H1 (cell line): ENCODE measurements at regions not wholly inside any gene's neighbourhood (a gene's known extent, or its start where the extent isn't known, plus 50 kb on each side); places are given as distances from the start of the nearest gene placed in this dataset.
A peak's percentile ranks its signal among the peaks of the same experiment; 100 is the strongest.

Source experiments
- CTCF ChIA-PET: fragments of 300-600 bp; sonication (Branson Sonifier 250); formaldehyde crosslinking; loops from one replicate; lab custom pipeline; 2021; ENCODE audit not compliant: partially characterized antibody; lab: Charles Lee
- POLR2A ChIA-PET: fragments of 300-600 bp; sonication (Branson Sonifier 250); formaldehyde crosslinking; loops from one replicate; lab custom pipeline; 2021; ENCODE audit warnings: inconsistent platforms; ENCODE audit not compliant: partially characterized antibody; lab: Charles Lee
- DNase-seq, 2 experiments: peaks; one replicate each; pipeline versions ENCODE4 v3.0.0 to v3.0.0-alpha.2; 2010 to 2022; ENCODE audit warnings: low spot score in 2 of 2, low read depth in 1 of 2, mixed read lengths in 1 of 2
- FAIRE-seq: peaks from 2 replicates; lab custom pipeline; 2011; peaks lifted over from hg19 to GRCh38; lab: Jason Lieb, UNC
- H2AFZ ChIP-seq: 2 replicates; pipeline ENCODE4 v1.8.1; 2012; ENCODE audit warnings: low read length, inconsistent platforms
- H2AK5ac ChIP-seq: 2 replicates; pipeline ENCODE4 v1.6.1; 2013; ENCODE audit warnings: low read depth, low read length
- H2BK120ac ChIP-seq: replicated peaks from 2 replicates; pipeline ENCODE3; 2013; ENCODE audit warnings: low read depth, low read length, inconsistent platforms
- H2BK12ac ChIP-seq: 2 replicates; pipeline ENCODE4 v1.6.1; 2013; ENCODE audit warnings: low read depth, low read length
- H2BK15ac ChIP-seq: 2 replicates; pipeline ENCODE4 v1.6.1; 2013; ENCODE audit warnings: low read length
- H2BK20ac ChIP-seq: 2 replicates; pipeline ENCODE4 v1.6.1; 2013; ENCODE audit warnings: low read length
- H2BK5ac ChIP-seq: 2 replicates; pipeline ENCODE4 v1.6.1; 2013; ENCODE audit warnings: low read depth, low read length
- H3K14ac ChIP-seq: 2 replicates; pipeline ENCODE4 v1.6.1; 2013; ENCODE audit warnings: inconsistent platforms; ENCODE audit not compliant: insufficient read length
- H3K18ac ChIP-seq: 2 replicates; pipeline ENCODE4 v1.6.1; 2013; ENCODE audit warnings: low read length; ENCODE audit errors: extremely low read depth
- H3K23ac ChIP-seq: 2 replicates; pipeline ENCODE4 v1.6.1; 2013; ENCODE audit warnings: inconsistent platforms; ENCODE audit not compliant: insufficient read length
- H3K23me2 ChIP-seq: 2 replicates; pipeline ENCODE4 v1.6.1; 2013; ENCODE audit warnings: low read depth, low read length
- H3K27ac ChIP-seq: 2 replicates; pipeline ENCODE4 v1.6.1; 2011; ENCODE audit warnings: low read depth, low read length, inconsistent platforms
- H3K27me3 ChIP-seq, 4 experiments: replicated peaks in 1 of 4; 1 replicate in 1 of 4; 2 replicates in 3 of 4; pipeline versions ENCODE4 v1.6.1 to v1.8.1; 2011 to 2013; ENCODE audit warnings: low read length in 3 of 4, mild to moderate bottlenecking in 3 of 4, inconsistent platforms in 2 of 4, mixed read lengths in 2 of 4, moderate library complexity in 1 of 4; ENCODE audit not compliant: control insufficient read depth in 3 of 4, insufficient read depth in 3 of 4; ENCODE audit errors: extremely low read depth in 1 of 4
- H3K36me3 ChIP-seq, 4 experiments: 2 replicates each; pipeline versions ENCODE4 v1.6.1 to v1.8.1; 2011 to 2013; ENCODE audit warnings: mild to moderate bottlenecking in 4 of 4, low read length in 3 of 4, moderate library complexity in 2 of 4, control low read depth in 1 of 4, inconsistent platforms in 1 of 4; ENCODE audit not compliant: insufficient read depth in 4 of 4, control insufficient read depth in 2 of 4
- H3K4ac ChIP-seq: replicated peaks from 2 replicates; pipeline ENCODE3; 2013; ENCODE audit warnings: low read length, low read depth, mixed read lengths, inconsistent platforms; ENCODE audit not compliant: insufficient read length
- H3K4me1 ChIP-seq, 4 experiments: replicated peaks in 1 of 4; 1 replicate in 1 of 4; 2 replicates in 3 of 4; pipeline versions ENCODE4 v1.6.1 to v1.8.1; 2011 to 2013; ENCODE audit warnings: low read length in 3 of 4, inconsistent platforms in 2 of 4, mixed read lengths in 1 of 4; ENCODE audit not compliant: insufficient read depth in 4 of 4, control insufficient read depth in 3 of 4
- H3K4me2 ChIP-seq, 2 experiments: 2 replicates each; pipeline versions ENCODE4 v1.6.1 to v1.8.1; 2011 to 2013; ENCODE audit warnings: low read depth in 2 of 2, low read length in 2 of 2, control low read depth in 1 of 2, inconsistent platforms in 1 of 2, mild to moderate bottlenecking in 1 of 2; ENCODE audit not compliant: insufficient read depth in 1 of 2
- H3K4me3 ChIP-seq, 4 experiments: fragments of 200-600, 300-600 bp in 1 of 4; sonication (generic), shearing (Covaris generic), sonication (Bioruptor Twin) in 1 of 4; 2 replicates each; pipeline versions ENCODE4 v1.5.1 to v1.8.1; 2011 to 2016; ENCODE audit warnings: low read length in 4 of 4, low read depth in 3 of 4, control low read depth in 2 of 4, inconsistent platforms in 2 of 4, mild to moderate bottlenecking in 2 of 4, mixed read lengths in 1 of 4, moderate library complexity in 1 of 4; ENCODE audit not compliant: insufficient read depth in 2 of 4; ENCODE audit errors: extremely low read depth in 1 of 4
- H3K56ac ChIP-seq: replicated peaks from 2 replicates; pipeline ENCODE3; 2013; ENCODE audit warnings: low read depth, mild to moderate bottlenecking, mixed read lengths, low read length, inconsistent platforms; ENCODE audit not compliant: insufficient read length
- H3K79me1 ChIP-seq: 2 replicates; pipeline ENCODE4 v1.6.1; 2013; ENCODE audit warnings: low read depth, low read length, control low read depth
- H3K79me2 ChIP-seq, 2 experiments: 2 replicates each; pipeline versions ENCODE4 v1.6.1 to v1.8.1; 2012 to 2013; ENCODE audit warnings: low read length in 2 of 2, mild to moderate bottlenecking in 2 of 2, inconsistent platforms in 1 of 2; ENCODE audit not compliant: insufficient read depth in 2 of 2, control insufficient read depth in 1 of 2
- H3K9ac ChIP-seq, 4 experiments: replicated peaks in 1 of 4; 1 replicate in 1 of 4; 2 replicates in 3 of 4; pipeline versions ENCODE4 v1.6.1 to v1.8.1; 2011 to 2013; ENCODE audit warnings: low read depth in 3 of 4, low read length in 3 of 4, control low read depth in 2 of 4, mild to moderate bottlenecking in 2 of 4, moderate library complexity in 2 of 4, inconsistent platforms in 1 of 4; ENCODE audit errors: extremely low read depth in 1 of 4
- H3K9me3 ChIP-seq, 2 experiments: 2 replicates each; pipeline versions ENCODE4 v1.6.1 to v1.8.1; 2012 to 2013; ENCODE audit warnings: mild to moderate bottlenecking in 2 of 2, moderate library complexity in 2 of 2, control low read depth in 1 of 2, inconsistent platforms in 1 of 2, low read depth in 1 of 2, low read length in 1 of 2, mixed read lengths in 1 of 2; ENCODE audit not compliant: insufficient read depth in 2 of 2
- H4K20me1 ChIP-seq, 2 experiments: replicated peaks in 1 of 2; 2 replicates each; pipeline versions ENCODE3 to v1.8.1; 2011 to 2013; ENCODE audit warnings: inconsistent platforms in 2 of 2, low read length in 2 of 2, mild to moderate bottlenecking in 1 of 2; ENCODE audit not compliant: insufficient read depth in 2 of 2, control insufficient read depth in 1 of 2
- H4K5ac ChIP-seq: 2 replicates; pipeline ENCODE4 v1.6.1; 2013; ENCODE audit warnings: low read length, low read depth, mixed read lengths, inconsistent platforms; ENCODE audit not compliant: insufficient read length
- H4K8ac ChIP-seq: 2 replicates; pipeline ENCODE4 v1.8.0; 2013; ENCODE audit warnings: mild to moderate bottlenecking, moderate library complexity, low read length, inconsistent platforms; ENCODE audit not compliant: insufficient read depth; ENCODE audit errors: extremely low read depth
- H4K91ac ChIP-seq: replicated peaks from 2 replicates; pipeline ENCODE3; 2013; ENCODE audit warnings: low read length, mixed read lengths, inconsistent platforms; ENCODE audit not compliant: insufficient read length
- BACH1 ChIP-seq: IDR thresholded peaks from 2 replicates; pipeline ENCODE4 v1.6.1; 2012; ENCODE audit warnings: low read length, improper control_type of control experiment
- CBX5 ChIP-seq: fragments of 300-800, 300-1000 bp; sonication (generic); IDR thresholded peaks from 2 replicates; pipeline ENCODE4 v1.7.1; 2016; ENCODE audit warnings: antibody characterized with exemption, low read length, low read depth
- CBX8 ChIP-seq: fragments of 300-800, 300-1000 bp; sonication (generic); IDR thresholded peaks from 2 replicates; pipeline ENCODE4 v1.7.1; 2016; ENCODE audit warnings: low read depth, low read length, borderline replicate concordance
- E2F6 ChIP-seq: IDR thresholded peaks from 2 replicates; pipeline ENCODE4 v1.6.1; 2012; ENCODE audit warnings: inconsistent platforms
- EZH2 ChIP-seq: fragments of 200-600 bp; sonication (generic); IDR thresholded peaks from 2 replicates; pipeline ENCODE4 v1.7.1; 2012; ENCODE audit warnings: low read depth, mild to moderate bottlenecking, moderate library complexity, low read length, inconsistent platforms; ENCODE audit not compliant: severe bottlenecking
- JUND ChIP-seq: IDR thresholded peaks from 2 replicates; pipeline ENCODE4 v1.6.1; 2011; ENCODE audit warnings: mild to moderate bottlenecking, improper control_type of control experiment, low read length
- KDM1A ChIP-seq: fragments of 200-600, 300-600 bp; sonication (generic); IDR thresholded peaks from 2 replicates; pipeline ENCODE4 v1.7.1; 2016; ENCODE audit warnings: mild to moderate bottlenecking, low read length, borderline replicate concordance
- MAFK ChIP-seq: IDR thresholded peaks from 2 replicates; pipeline ENCODE4 v1.6.1; 2012; ENCODE audit warnings: low read depth, mild to moderate bottlenecking, improper control_type of control experiment, low read length
- NANOG ChIP-seq: IDR thresholded peaks from 2 replicates; pipeline ENCODE4 v1.6.1; 2011; ENCODE audit warnings: low read length, low read depth, mild to moderate bottlenecking, inconsistent platforms; ENCODE audit not compliant: insufficient read depth, poor library complexity, severe bottlenecking
- POU5F1 ChIP-seq: IDR thresholded peaks from 2 replicates; pipeline ENCODE4 v1.6.1; 2011; ENCODE audit warnings: low read depth, mild to moderate bottlenecking, low read length, moderate library complexity
- RAD21 ChIP-seq, 2 experiments: IDR thresholded peaks in 1 of 2; conservative IDR thresholded peaks in 1 of 2; 2 replicates each; pipeline ENCODE4 v1.6.1; 2011; ENCODE audit warnings: low read depth in 2 of 2, low read length in 2 of 2, improper control_type of control experiment in 1 of 2, inconsistent platforms in 1 of 2, mild to moderate bottlenecking in 1 of 2, moderate library complexity in 1 of 2
- RNF2 ChIP-seq: fragments of 200-900, 300-1000 bp; sonication (generic); IDR thresholded peaks from 2 replicates; pipeline ENCODE4 v1.7.1; 2016; ENCODE audit warnings: borderline replicate concordance, low read depth, mild to moderate bottlenecking, antibody characterized with exemption, low read length; ENCODE audit not compliant: poor library complexity, severe bottlenecking; ENCODE audit errors: missing control alignments
- ZNF274 ChIP-seq: IDR thresholded peaks from 2 replicates; pipeline ENCODE4 v1.7.0; 2012; ENCODE audit warnings: low read length, borderline replicate concordance; ENCODE audit errors: extremely low read depth
- WGBS, 2 experiments: shearing (Covaris generic) in 1 of 2; methylation state at CpG; one replicate each; pipeline versions ENCODE4 v1.1.6 to v1.1.7; 2013 to 2015; ENCODE audit warnings: low lambda C conversion rate in 2 of 2, mixed read lengths in 2 of 2, inconsistent platforms in 1 of 2, low coverage in 1 of 2, missing lambda C conversion rate in 1 of 2; ENCODE audit not compliant: insufficient replicate concordance in 2 of 2, insufficient coverage in 1 of 2, insufficient read length in 1 of 2; ENCODE audit errors: extremely low coverage in 1 of 2, missing lambda C conversion rate in 1 of 2; 5-methylcytosine and 5-hydroxymethylcytosine counted together

- Histone ChIP-seq H3K79me1 (no peaks in the 10 kb centered on the region), H4K20me1 (no peaks in the 10 kb centered on the region), H3K27ac (no peak overlapping the region), H3K4ac (peak overlapping the region; percentile 58), H2BK5ac (no peak overlapping the region), H3K79me2 (no peaks in the 10 kb centered on the region), H4K8ac (no peak overlapping the region; the same call in 1 of the 2 replicates), H3K36me3 (no peaks in the 10 kb centered on the region), H2AK5ac (no peak overlapping the region), H3K9me3 (no peaks in the 10 kb centered on the region), H3K56ac (no peak overlapping the region), H3K9ac (no peak overlapping the region), H3K23me2 (no peaks in the 10 kb centered on the region), H3K4me3 (no peak overlapping the region), H2BK12ac (peak overlapping the region; percentile 42; the same call in 1 of the 2 replicates), H3K4me1 (peaks cover 8 to 17% (median 14%) of the 10 kb centered on the region in 4 experiments), H2BK15ac (no peak overlapping the region), H4K5ac (no peak overlapping the region), H3K14ac (no peak overlapping the region), H2BK120ac (no peak overlapping the region), H3K4me2 (no peak overlapping the region), H3K18ac (0 out of 2 replicates have a peak overlapping the region, but pooled peaks have one; percentile 9), H3K27me3 (no peaks in the 10 kb centered on the region), H4K91ac (no peak overlapping the region), H2AFZ (no peak overlapping the region), H2BK20ac (peak overlapping the region; percentile 87), H3K23ac (no peak overlapping the region)
- CTCF ChIA-PET: interaction anchor here (1.1 kb wide), 1 partner anchor 28 kb away, joined by 5 read pairs; no protein-coding TSS in a partner anchor
- DNase-seq (no peak), FAIRE-seq (no peak)
- WGBS, 2 experiments: 86% methylated on average over 8 of the region's 8 CpGs; no CpG with 5 or more reads in 1 of the 2 experiments
- POLR2A ChIA-PET: no interaction called here
- no peak for TF ChIP-seq RAD21 (IDR thresholded peaks at IDR 0.05 in 1 of 2, conservative IDR thresholded peaks at IDR 0.05 in 1 of 2; ENCODE audit: low read depth in 2 of 2, low read length in 2 of 2)
- no peak for TF ChIP-seq RNF2
- TF ChIP-seq KDM1A: no peak
- TF ChIP-seq EZH2: no peak
- TF ChIP-seq NANOG: no peak
- TF ChIP-seq CBX5: no peak
- no peak for TF ChIP-seq BACH1
- TF ChIP-seq ZNF274: no peak
- TF ChIP-seq POU5F1: no peak
- TF ChIP-seq MAFK: no peak
- TF ChIP-seq CBX8: no peak
- no peak for TF ChIP-seq E2F6
- TF ChIP-seq JUND: no peak
These were observed 144.9 kb upstream of the TPM1 start for GRCh38 chr15:62897634-62898033.
